Lung (tissue), 9 donors: ENCODE measurements at regions not wholly inside any gene's neighbourhood (a gene's known extent, or its start where the extent isn't known, plus 50 kb on each side); places are given as distances from the start of the nearest gene placed in this dataset.
"Not testable (repeated sequence)": the region's sequence is repeated elsewhere in the genome, so short reads cannot be mapped to it uniquely, and the experiment has no call there.

Experiments used
- ATAC-seq: fragments of 200-7000 bp; cut with Tn5 transposase; one replicate; pipeline ENCODE4 v1.9.1; 2020; ENCODE audit warnings: moderate number of reproducible peaks; ENCODE audit not compliant: insufficient read depth, low FRiP score
- DNase-seq, 3 donors: peaks; one replicate each; pipeline ENCODE4 v3.0.0-alpha.2; 2013 to 2017
- H3K27ac ChIP-seq, 2 donors: one replicate each; pipeline ENCODE4 v1.5.1; 2013; ENCODE audit warnings: mild to moderate bottlenecking in 2 of 2, moderate library complexity in 2 of 2, control low read depth in 1 of 2, inconsistent platforms in 1 of 2, low read depth in 1 of 2, low read length in 1 of 2
- H3K27me3 ChIP-seq, 3 donors: one replicate each; pipeline ENCODE4 v1.5.1; 2013; ENCODE audit warnings: low read length in 2 of 3; ENCODE audit not compliant: control insufficient read depth in 3 of 3, insufficient read depth in 3 of 3
- H3K36me3 ChIP-seq, 4 donors: one replicate each; pipeline ENCODE4 v1.5.1; 2013; ENCODE audit warnings: low read length in 4 of 4, mild to moderate bottlenecking in 1 of 4, moderate library complexity in 1 of 4; ENCODE audit not compliant: control insufficient read depth in 4 of 4, insufficient read depth in 4 of 4
- H3K4me1 ChIP-seq, 5 donors: one replicate each; pipeline ENCODE4 v1.5.1; 2013; ENCODE audit warnings: low read length in 5 of 5, mild to moderate bottlenecking in 2 of 5, moderate library complexity in 1 of 5; ENCODE audit not compliant: control insufficient read depth in 5 of 5, insufficient read depth in 5 of 5
- H3K4me3 ChIP-seq: one replicate; pipeline ENCODE4 v1.5.1; 2013; ENCODE audit warnings: mild to moderate bottlenecking, control low read depth, moderate library complexity
- H3K9ac ChIP-seq, 2 donors: one replicate each; pipeline ENCODE4 v1.5.1; 2013; ENCODE audit warnings: low read length in 2 of 2, control low read depth in 1 of 2; ENCODE audit not compliant: insufficient read depth in 1 of 2
- H3K9me3 ChIP-seq, 4 donors: one replicate each; pipeline ENCODE4 v1.5.1; 2013; ENCODE audit warnings: low read length in 3 of 4, mild to moderate bottlenecking in 1 of 4, moderate library complexity in 1 of 4; ENCODE audit not compliant: control insufficient read depth in 4 of 4, insufficient read depth in 3 of 4
- WGBS, 2 donors: extraction: QIAGEN DNeasy Blood & Tissue Kit; methylation state at CpG; one replicate each; pipeline ENCODE4 v1.1.7; 2013; 5-methylcytosine and 5-hydroxymethylcytosine counted together
- donor health status: Bipolar disorder and iron deficiency.
- donor health status: healthy.
- donor health status: DM: yes; HTN: yes; CAD: no.

DNA sequence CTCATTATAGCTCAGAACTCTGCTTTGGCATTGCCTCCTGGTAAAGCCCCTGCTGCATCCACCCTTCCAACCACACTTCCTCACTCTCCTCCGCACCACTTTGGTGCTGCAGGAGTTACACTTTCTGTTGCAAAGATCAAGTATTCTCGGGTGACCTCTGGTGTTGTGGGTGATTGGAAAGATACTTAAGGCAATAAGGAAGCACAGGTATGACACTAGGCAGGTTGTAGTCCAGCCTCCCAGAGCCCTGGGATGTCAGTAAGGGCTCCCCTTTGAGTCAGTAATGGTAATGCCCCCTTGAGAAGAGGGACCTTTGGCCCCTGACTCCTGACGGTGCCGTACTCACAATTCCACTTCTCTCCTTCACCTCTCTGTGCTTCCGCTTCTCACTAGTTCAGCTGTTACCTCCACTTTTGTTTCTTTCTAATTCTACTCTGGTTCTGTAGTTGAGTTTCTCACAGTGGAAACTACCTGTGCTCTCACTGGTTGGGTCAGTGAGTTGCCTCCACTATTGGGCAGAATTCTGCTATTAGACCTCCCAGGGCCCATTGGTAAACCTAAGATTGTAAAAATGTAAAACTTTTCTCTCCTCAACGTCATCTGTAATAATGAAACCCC is 350.0 kb downstream of the GOLGA6L6 start:
- H3K27me3 ChIP-seq, H3K4me1 ChIP-seq, H3K36me3 ChIP-seq, H3K9me3 ChIP-seq, H3K27ac ChIP-seq, DNase-seq, H3K9ac ChIP-seq, H3K4me3 ChIP-seq, ATAC-seq: not testable (repeated sequence)
- 63 to 73% methylated on average over 6 of the region's 6 CpGs for WGBS, 2 donors

DNA sequence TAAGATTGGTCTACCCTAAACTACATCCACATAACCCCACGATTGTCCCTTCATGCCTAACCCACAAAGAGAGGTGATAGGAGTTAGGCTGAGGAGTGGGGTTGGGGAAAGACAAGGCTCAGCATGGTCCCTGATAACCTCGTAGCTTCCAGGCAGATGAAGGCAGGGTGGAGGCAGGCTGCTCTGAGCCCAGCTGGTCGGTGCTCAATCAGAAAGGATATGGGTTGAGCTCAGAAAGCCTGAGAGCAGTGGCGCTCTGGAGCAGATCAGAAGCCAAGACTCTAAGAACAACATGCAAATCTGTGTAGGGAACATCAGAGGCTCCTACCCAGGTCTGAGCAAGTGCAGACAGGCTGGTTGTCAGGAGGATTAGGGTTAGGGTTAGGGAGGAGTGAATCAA is 353.0 kb downstream of the GOLGA6L6 start:
- ATAC-seq, H3K27me3 ChIP-seq, H3K36me3 ChIP-seq, H3K4me3 ChIP-seq, H3K9ac ChIP-seq, H3K4me1 ChIP-seq, H3K27ac ChIP-seq, DNase-seq, H3K9me3 ChIP-seq: not testable (repeated sequence)
- 57 to 58% methylated on average over 4 of the region's 4 CpGs for WGBS, 2 donors

DNA sequence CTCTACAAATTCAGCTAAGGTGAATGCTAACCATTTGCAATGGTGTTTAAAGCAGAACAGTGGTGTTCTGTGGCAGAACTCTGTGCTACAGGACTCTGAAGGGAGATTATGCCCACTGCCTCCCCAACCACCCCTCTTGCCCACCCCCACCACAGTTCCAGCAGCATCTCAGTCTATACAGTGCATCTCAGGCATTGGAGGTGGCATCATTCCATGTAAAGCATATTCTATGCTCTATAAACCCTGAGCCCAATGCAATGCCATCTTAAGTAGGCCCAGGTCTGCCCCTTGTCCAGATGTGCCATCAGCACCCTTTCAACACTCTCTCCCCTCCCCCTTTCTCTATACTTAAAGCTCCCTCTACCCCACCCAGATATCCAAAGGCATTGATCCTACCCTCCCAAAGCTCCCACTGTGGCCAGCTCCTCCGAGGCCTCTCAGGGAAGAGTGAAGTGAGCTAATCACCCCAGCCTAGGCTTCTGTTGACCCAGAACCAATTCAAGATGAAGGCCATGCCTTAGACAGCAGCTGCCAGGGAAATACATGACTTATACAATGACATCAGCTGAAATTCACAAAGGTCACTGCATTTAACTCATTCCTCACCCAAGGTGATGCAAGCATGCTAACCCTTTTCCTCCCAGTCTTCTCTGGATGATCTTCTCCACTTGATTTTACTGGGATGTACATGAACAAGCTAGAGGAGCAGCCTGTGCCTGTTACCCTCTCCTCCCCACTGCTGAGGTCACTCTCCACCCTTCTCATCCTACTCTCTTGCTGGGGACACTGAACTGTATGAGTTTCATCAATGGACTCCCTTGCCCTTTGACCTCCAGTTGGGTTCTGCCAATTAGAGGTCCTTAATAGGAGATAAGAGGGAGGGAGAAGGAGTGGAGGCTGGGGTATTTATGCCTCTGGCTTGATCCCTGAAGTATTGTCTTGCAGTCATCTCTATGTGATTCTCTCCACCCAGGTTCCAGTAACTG is 353.9 kb downstream of the GOLGA6L6 start:
- not testable (repeated sequence) for H3K4me3 ChIP-seq, DNase-seq, ATAC-seq, H3K27ac ChIP-seq, H3K9ac ChIP-seq, H3K9me3 ChIP-seq, H3K4me1 ChIP-seq, H3K27me3 ChIP-seq, H3K36me3 ChIP-seq
- WGBS, 2 donors = 67 to 84% methylated on average over 1 of the region's 1 CpG

DNA sequence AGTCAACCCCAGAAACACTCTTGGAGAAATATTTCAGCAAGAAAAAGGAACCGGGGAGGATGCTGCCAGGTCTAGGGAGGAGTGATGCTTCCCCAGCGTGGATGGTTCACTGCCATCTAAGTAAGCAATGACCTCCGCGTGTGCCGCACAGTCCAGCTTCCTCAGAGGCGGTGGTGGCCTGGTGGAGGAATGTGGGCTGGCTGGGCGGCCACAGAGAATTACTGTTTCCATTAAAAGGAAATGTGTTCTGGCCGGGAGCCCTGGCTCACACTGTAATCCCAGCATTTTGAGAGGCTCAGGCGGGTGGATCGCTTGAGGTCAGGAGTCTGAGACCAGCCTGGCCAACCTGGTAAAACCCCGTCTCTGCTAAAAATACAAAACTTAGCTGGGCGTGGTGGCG is 356.7 kb downstream of the GOLGA6L6 start:
- H3K27me3 ChIP-seq, DNase-seq, H3K4me1 ChIP-seq, ATAC-seq, H3K4me3 ChIP-seq, H3K27ac ChIP-seq, H3K9ac ChIP-seq, H3K9me3 ChIP-seq, H3K36me3 ChIP-seq: not testable (repeated sequence)
- 84 to 86% methylated on average over 6 to 7 of the region's 13 CpGs for WGBS, 2 donors

DNA sequence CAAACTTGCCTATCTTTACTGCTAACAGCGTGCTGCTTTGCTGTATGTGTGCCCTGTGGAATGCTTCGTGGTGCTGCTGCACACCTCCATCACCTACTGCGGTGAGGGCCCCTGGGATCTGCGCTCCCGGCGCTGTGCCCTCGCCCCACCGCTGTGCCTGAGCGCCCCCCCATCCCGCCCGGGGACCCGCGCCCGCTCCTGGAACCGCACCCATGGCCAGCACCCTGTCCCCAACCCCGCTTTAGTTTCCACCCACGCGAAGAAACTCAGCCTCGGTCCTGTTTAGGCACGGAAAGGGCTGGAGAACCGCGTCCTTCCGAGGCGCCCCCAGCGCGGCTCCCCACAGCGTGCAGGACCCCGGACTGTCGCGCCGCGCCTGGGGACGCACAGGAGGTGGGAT is 373.4 kb downstream of the GOLGA6L6 start:
- H3K4me1 ChIP-seq, H3K27ac ChIP-seq, H3K9ac ChIP-seq, ATAC-seq, DNase-seq, H3K4me3 ChIP-seq, H3K27me3 ChIP-seq, H3K36me3 ChIP-seq, H3K9me3 ChIP-seq: not testable (repeated sequence)
- WGBS, 2 donors = 69 to 74% methylated on average over 20 to 33 of the region's 33 CpGs

DNA sequence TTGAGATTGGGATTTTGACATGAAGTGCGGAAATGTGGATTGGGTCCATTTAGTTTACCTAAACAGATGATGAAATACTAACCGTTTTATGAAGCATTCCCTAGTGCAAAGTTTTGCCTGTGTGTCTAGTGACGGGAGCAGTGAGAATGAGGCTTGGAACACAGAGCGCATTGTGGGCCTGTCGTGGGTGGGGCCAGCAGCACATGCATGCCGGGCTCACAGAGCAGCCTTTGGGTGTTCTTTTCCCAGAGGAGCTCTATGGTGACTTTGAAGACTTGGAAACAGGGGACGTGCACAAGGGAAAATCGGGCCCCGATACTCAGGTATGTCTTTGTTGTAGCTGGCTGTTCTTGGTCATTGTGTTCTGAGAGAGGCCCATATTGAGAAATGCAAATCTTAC is 388.1 kb downstream of the GOLGA6L6 start:
- not testable (repeated sequence) for H3K9me3 ChIP-seq, H3K9ac ChIP-seq, H3K27ac ChIP-seq, DNase-seq, H3K4me3 ChIP-seq, H3K36me3 ChIP-seq, H3K4me1 ChIP-seq, H3K27me3 ChIP-seq, ATAC-seq
- WGBS, 2 donors = 86 to 92% methylated on average over 3 to 8 of the region's 9 CpGs

DNA sequence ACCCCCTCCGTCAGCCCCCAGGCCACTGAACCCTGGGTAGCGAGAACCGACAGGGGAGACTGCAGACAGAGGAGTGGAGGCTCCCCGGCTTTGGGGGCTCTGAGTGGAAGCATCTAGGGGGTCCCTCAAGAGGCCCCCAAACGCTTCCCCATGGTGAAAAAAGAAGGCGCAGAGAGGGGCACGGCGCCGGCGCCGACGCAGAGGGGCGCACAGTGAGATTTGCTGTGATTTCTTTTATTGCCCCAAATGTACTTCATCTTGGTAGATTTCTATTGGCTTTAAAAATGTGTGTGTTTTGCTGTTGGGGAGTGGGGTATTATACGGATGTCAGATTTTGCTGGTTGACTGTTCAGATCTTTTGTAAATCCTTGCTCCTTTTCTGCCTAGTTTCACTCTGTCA is 392.9 kb downstream of the GOLGA6L6 start:
- not testable (repeated sequence) for H3K4me3 ChIP-seq, H3K9ac ChIP-seq, H3K9me3 ChIP-seq, DNase-seq, H3K27ac ChIP-seq, H3K36me3 ChIP-seq, H3K4me1 ChIP-seq, ATAC-seq, H3K27me3 ChIP-seq
- 87 to 89% methylated on average over 9 of the region's 14 CpGs for WGBS, 2 donors

DNA sequence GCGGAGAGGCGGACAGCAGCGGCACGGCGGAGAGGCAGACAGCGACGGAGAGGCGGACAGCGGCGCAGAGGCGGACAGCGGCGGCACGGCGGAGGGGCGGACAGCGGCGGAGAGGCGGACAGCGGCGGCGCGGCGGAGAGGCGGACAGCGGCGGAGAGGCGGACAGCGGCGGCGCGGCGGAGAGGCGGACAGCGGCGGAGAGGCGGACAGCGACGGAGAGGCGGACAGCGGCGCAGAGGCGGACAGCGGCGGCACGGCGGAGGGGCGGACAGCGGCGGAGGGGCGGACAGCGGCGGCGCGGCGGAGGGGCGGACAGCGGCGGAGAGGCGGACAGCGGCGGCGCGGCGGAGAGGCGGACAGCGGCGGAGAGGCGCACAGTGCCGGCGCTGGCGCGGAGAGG is 393.6 kb downstream of the GOLGA6L6 start:
- not testable (repeated sequence) for H3K27me3 ChIP-seq, H3K4me3 ChIP-seq, H3K27ac ChIP-seq, H3K9ac ChIP-seq, H3K9me3 ChIP-seq, DNase-seq, H3K36me3 ChIP-seq, H3K4me1 ChIP-seq, ATAC-seq
- 77 to 90% methylated on average over 51 to 62 of the region's 73 CpGs for WGBS, 2 donors
